Ovary (tissue), 3 donors: ENCODE measurements at regions not wholly inside any gene's neighbourhood (a gene's known extent, or its start where the extent isn't known, plus 50 kb on each side); places are given as distances from the start of the nearest gene placed in this dataset.

ENCODE experiments used
- CTCF ChIP-seq, 3 donors: fragments of 450-650 bp in 2 of 3; fragments of 200-600 bp in 1 of 3; IDR thresholded peaks; one replicate each; pipeline versions ENCODE4 v1.5.1 to v1.8.0; 2016 to 2022; ENCODE audit warnings: antibody characterized with exemption in 3 of 3, mild to moderate bottlenecking in 1 of 3
- POLR2A ChIP-seq: fragments of 450-650 bp; IDR thresholded peaks from one replicate; pipeline ENCODE4 v1.6.1; 2017; ENCODE audit warnings: antibody characterized with exemption, mild to moderate bottlenecking, moderate library complexity
- donor health status: DM: no; HTN: no; CAD: no.

- TF ChIP-seq CTCF (IDR thresholded peaks at IDR 0.05) (no peak), POLR2A (no peak)
These were observed 307.7 kb downstream of the TNS1 start for GRCh38 chr2:217695033-217695520.
